ENCODE measurements at regions not wholly inside any gene's neighbourhood (a gene's known extent, or its start where the extent isn't known, plus 50 kb on each side); places are given as distances from the start of the nearest gene placed in this dataset.

DNA sequence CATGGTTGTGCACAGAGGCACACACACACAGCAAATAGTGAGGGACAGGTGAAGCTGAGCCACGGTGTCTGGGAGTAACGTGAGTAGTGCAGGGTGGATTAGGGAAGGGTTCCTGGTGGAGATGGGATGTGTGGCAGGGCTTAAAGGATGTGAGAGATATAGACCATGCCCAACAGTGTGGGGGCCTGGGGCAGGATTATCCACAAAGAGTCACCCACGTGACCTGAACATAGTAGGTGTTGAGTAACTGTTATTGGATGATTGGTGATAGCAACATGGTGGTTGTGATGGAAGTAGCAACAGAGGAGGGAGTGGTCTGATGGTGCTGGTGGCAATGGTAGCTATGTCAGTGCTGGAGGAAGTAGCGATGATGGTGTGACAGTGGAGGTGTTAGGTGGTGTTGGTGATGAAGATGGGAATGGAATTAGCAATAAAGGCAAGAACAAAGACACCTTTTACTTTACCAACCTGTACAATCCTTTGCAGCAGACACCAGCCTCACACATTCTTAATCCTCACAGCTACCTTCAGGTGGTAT is 135.1 kb downstream of the MRPL14 start:
- Mint-ChIP-seq H3K9me3 (no peaks in the 10 kb centered on the region), H3K4me3 (ENCODE audit: low read depth) (no peak overlapping the region), H3K4me1 (ENCODE audit: low read depth) (no peaks in the 10 kb centered on the region), H3K36me3 (ENCODE audit: low read depth) (no peaks in the 10 kb centered on the region), H3K27ac (no peak overlapping the region), H3K27me3 (ENCODE audit: low read depth) (no peaks in the 10 kb centered on the region)
- no peak for DNase-seq (ENCODE audit: low spot score)
- intact Hi-C loops (cut with micrococcal nuclease), result no loop called here

DNA sequence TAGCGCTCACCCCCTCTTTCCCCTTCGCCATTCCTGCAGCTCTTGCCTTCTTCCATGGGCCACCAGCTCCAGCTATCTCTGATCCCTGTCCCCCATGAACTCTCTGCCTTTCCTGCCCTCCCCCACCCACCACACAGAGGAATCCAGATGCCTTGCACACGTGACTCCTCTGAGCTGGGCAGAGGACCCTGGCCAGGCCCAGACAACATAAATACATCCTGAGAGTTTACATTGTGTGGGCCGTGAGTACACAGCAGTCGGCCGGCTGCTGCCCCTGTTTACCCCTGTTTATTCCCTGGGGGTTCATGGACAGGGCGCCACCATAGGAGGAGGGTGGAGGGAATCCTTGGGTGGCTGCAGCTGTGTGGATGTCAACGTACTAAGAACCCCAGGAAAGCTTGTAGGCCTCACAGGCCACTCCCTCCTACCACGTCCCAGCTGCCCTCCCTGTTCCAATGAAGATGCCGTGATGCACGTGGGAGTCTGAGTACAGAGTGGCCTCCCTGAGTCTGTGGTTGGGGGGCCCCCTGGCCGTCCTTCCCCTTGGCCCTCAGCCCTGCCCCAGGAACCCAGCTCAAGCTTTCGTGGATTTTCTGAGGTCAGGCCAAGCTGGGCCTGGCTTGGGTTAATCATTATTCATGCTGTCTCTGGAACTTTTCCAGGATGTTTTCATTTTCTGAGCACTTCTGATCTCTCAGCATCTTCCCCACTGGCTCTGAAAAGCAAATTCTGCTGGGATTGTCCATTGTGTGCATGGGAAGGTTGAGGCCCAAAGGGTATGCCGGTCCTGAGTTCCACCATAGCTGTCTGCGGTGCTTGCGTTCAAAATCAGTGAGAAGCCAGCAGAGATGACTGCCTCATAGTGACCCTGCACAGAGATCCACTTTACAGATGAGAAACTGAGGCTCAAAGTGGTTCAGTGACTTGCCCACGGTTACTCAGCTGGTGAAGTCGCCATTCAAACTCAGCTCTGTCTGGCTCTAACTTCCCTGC is 136.3 kb downstream of the MRPL14 start:
- H3K27me3 Mint-ChIP-seq (ENCODE audit: low read depth), result no peaks in the 10 kb centered on the region
- H3K36me3 Mint-ChIP-seq (ENCODE audit: low read depth), result no peaks in the 10 kb centered on the region
- no peaks in the 10 kb centered on the region for H3K4me1 Mint-ChIP-seq (ENCODE audit: low read depth)
- H3K9me3 Mint-ChIP-seq, result no peaks in the 10 kb centered on the region
- no peak for DNase-seq (ENCODE audit: low spot score)
- intact Hi-C loops (cut with micrococcal nuclease), result no loop called here
- no peak overlapping the region for H3K27ac Mint-ChIP-seq
- no peak overlapping the region for H3K4me3 Mint-ChIP-seq (ENCODE audit: low read depth)

DNA sequence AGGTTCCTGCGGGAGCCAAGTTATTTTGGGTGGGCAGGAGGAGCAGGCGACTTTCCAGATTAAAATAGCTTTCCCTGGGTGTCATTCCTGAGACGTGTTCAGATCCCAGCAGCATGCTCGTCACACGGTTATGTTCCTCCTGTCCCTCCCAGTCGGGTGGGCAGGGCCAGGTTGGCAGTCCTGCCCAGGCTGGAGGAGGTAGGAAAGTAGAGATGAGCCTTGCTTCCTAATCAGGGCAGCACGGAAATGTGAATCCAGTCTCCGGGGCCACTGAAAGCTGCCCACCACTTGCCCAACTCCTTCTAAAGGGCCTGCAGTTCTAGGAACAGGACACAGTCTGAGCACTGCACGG is 137.0 kb downstream of the MRPL14 start:
- Mint-ChIP-seq H3K4me1 (ENCODE audit: low read depth) (no peaks in the 10 kb centered on the region), H3K36me3 (ENCODE audit: low read depth) (no peaks in the 10 kb centered on the region), H3K9me3 (no peaks in the 10 kb centered on the region), H3K27me3 (ENCODE audit: low read depth) (no peaks in the 10 kb centered on the region), H3K27ac (no peak overlapping the region), H3K4me3 (ENCODE audit: low read depth) (no peak overlapping the region)
- intact Hi-C loops (cut with micrococcal nuclease), result no loop called here
- no peak for DNase-seq (ENCODE audit: low spot score)

DNA sequence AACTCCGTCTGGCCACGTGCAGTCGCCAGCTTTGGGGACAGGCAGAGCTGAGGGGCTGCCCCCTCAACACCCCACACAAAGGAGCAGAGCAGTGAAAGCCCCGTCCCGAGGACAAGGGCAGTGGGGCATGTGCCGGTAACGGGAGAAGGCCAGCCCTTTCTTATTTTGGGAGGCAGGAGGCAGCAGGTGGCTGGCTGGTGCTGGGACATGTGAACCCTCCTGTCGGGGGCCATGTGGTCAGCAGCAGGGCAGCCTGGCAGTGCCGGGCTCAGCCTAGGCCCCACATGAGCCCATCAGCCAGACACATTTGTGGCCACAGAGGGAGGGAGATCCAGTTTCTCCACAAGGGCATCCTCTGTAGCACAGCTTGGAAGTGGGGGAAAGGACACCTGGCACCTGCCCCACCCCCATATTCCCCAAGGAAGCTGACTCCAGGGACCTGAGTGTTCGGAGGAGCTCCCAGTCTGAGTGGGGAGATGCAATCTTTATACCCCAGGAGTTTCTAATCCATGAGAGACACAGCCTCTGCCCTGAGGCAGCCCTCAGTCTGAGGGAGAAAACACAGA is 137.6 kb downstream of the MRPL14 start:
- H3K9me3 Mint-ChIP-seq, result no peaks in the 10 kb centered on the region
- H3K4me3 Mint-ChIP-seq (ENCODE audit: low read depth), result no peak overlapping the region
- no peak for DNase-seq (ENCODE audit: low spot score)
- H3K27ac Mint-ChIP-seq, result no peak overlapping the region
- intact Hi-C loops (cut with micrococcal nuclease), result no loop called here
- H3K27me3 Mint-ChIP-seq (ENCODE audit: low read depth), result no peaks in the 10 kb centered on the region
- H3K36me3 Mint-ChIP-seq (ENCODE audit: low read depth), result no peaks in the 10 kb centered on the region
- no peaks in the 10 kb centered on the region for H3K4me1 Mint-ChIP-seq (ENCODE audit: low read depth)

DNA sequence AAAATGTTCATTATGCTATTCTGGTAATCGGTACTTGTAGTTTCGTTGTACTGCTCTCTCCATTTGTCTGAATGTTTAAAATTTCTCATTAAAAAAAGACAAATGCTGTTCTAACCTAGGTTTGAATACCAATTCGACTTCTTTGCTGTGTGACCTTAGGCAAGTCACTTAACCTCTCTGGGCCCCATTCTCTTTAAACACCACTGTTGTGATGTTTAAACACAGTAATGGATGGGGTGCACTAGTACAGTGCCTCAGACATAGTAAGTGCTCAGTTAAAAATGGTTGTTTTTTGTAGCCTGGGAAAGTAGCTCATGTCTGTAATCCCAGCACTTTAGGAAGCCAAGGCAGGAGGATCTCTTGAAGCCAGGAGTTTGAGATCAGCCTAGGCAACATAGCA is 138.5 kb downstream of the MRPL14 start:
- intact Hi-C loops (cut with micrococcal nuclease), result no loop called here
- Mint-ChIP-seq H3K27ac (no peak overlapping the region), H3K4me1 (ENCODE audit: low read depth) (no peaks in the 10 kb centered on the region), H3K4me3 (ENCODE audit: low read depth) (no peak overlapping the region), H3K36me3 (ENCODE audit: low read depth) (no peaks in the 10 kb centered on the region), H3K9me3 (no peaks in the 10 kb centered on the region), H3K27me3 (ENCODE audit: low read depth) (no peaks in the 10 kb centered on the region)
- no peak for DNase-seq (ENCODE audit: low spot score)

DNA sequence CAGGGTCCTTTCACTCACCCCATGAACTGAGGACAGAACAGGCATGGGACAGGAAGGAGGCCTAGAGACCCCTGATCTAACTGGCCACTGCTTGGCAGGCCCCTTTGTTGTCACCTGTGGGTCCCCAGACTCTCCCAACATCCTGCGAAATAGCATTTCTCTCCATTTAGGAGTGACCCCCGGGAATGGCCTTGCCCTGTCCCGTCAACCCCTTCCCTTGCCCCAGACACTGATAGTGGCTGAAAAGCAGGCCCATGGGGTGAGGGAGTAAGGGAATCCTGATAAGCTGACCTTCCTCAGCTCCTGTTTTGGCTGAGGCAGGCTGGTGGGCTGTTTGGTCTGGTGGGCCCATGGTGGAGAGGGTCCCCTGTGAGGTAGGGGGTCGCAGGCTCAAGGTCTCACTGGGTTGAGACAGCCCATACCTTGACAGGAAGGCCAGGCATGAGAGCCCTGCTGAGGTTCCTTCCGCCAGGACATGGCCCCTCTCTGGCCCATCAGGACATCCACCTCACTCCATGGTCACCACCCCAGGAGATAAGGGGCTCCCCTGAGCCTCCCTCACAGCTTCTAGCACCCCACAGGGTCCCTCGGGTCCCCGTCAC is 139.3 kb downstream of the MRPL14 start:
- no peaks in the 10 kb centered on the region for H3K36me3 Mint-ChIP-seq (ENCODE audit: low read depth)
- no peaks in the 10 kb centered on the region for H3K27me3 Mint-ChIP-seq (ENCODE audit: low read depth)
- DNase-seq (ENCODE audit: low spot score), result no peak
- H3K4me3 Mint-ChIP-seq (ENCODE audit: low read depth), result no peak overlapping the region
- H3K9me3 Mint-ChIP-seq, result no peaks in the 10 kb centered on the region
- intact Hi-C loops (cut with micrococcal nuclease), result no loop called here
- H3K27ac Mint-ChIP-seq, result no peak overlapping the region
- H3K4me1 Mint-ChIP-seq (ENCODE audit: low read depth), result no peaks in the 10 kb centered on the region

DNA sequence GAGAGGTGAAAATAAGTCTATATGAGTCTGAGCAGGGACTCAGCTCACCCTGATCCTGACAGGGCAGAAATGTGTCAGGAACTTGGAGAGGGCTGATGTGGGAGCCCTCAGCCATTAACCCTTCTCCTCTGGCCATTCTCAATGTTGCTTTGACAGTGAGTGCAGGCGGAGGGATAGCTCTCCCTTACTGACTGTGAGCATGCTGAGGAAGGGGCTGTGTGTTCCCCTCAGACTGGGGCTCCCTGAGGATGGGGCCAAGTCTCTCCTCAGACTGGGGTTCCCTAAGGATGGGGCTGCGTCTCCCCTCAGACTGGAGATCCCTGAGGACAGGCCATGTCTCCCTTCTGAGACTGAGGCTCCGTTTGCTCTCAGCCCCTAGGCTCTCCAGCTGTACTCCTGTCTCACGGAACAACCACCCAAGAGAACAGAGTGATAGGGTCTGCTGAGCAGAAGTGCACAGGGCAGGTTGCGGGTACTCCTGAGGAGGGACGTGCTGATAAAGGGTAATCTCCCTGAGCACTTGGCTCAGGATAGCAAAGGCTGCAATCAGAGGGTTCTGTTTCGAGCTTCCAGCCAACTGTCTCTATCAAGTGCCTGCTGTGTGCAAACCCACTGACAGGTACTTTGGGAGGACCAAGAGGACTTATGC is 141.0 kb downstream of the MRPL14 start:
- no peaks in the 10 kb centered on the region for H3K36me3 Mint-ChIP-seq (ENCODE audit: low read depth)
- no peak overlapping the region for H3K4me3 Mint-ChIP-seq (ENCODE audit: low read depth)
- no peaks in the 10 kb centered on the region for H3K9me3 Mint-ChIP-seq
- no peak overlapping the region for H3K27ac Mint-ChIP-seq
- no peaks in the 10 kb centered on the region for H3K4me1 Mint-ChIP-seq (ENCODE audit: low read depth)
- intact Hi-C loops (cut with micrococcal nuclease), result no loop called here
- DNase-seq (ENCODE audit: low spot score), result no peak
- no peaks in the 10 kb centered on the region for H3K27me3 Mint-ChIP-seq (ENCODE audit: low read depth)

DNA sequence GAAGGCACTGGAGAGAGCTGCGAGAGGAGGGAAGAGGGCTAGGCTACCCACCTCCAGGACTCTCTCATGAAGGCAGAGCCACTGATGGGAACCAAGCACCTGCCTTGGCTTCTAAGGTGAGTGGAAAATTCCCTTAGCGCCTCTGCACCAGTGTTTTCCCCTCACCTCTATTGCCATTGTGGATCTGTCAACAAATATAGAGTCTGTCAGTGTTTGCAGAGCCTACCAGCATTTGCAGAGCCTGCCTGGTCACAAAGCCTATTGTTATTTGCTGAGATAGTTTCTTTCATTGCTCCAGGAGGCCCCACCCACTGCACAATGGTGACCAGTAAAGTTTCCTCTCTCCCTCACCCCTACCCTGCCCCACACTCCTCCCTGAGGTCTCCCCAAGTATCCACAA is 141.9 kb downstream of the MRPL14 start:
- no peak overlapping the region for H3K4me3 Mint-ChIP-seq (ENCODE audit: low read depth)

DNA sequence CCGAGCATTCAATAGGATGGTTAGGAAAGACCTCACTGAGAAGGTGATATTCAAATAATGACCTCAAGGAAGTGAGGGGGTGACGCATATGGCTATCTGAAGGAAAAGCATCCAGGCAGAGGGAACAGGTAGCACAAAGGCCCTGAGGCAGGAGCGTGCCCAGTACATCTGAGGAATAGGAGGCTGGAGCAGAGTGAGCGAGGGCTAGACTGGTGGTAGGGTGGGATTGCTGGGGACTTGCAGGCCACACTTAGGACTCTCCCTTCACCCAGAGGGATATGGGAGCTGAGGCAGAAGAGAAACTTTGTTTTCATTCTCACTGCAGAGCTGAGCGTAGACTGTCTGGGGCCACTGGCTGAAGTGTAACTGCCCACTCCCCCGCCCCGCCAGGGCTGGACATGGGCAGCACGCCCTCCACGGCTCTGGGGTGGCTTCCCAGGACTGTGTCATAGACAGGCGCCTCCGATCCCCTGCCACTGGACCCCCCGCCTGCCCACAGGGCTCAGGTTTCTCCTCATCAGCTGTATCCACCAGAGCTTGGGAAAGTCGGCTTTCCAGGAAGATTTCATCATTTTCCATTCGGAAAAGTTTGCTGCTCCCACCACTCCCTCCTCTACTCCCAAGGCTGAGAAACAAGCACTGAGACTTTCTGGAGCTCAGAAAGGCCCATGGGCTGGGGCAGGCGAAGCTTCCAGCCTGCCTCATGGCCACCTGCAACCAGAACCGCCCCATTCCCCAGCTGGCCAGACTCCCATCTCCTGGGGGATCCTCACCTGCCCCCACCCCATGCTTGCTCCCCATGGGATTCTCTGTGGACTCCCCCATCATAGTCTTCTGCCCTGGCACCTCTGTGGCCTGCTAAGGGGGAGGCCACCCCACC is 142.6 kb downstream of the MRPL14 start:
- Mint-ChIP-seq H3K4me1 (ENCODE audit: low read depth) (no peaks in the 10 kb centered on the region), H3K4me3 (ENCODE audit: low read depth) (no peak overlapping the region), H3K9me3 (no peaks in the 10 kb centered on the region), H3K27me3 (ENCODE audit: low read depth) (no peaks in the 10 kb centered on the region), H3K36me3 (ENCODE audit: low read depth) (no peaks in the 10 kb centered on the region), H3K27ac (no peak overlapping the region)
- intact Hi-C loops (cut with micrococcal nuclease), result no loop called here
- no peak for DNase-seq (ENCODE audit: low spot score)

More for the DNA sequence above, 141.9 kb downstream of the MRPL14 start:
- no peaks in the 10 kb centered on the region for H3K27me3 Mint-ChIP-seq (ENCODE audit: low read depth)
- no peak overlapping the region for H3K27ac Mint-ChIP-seq
- H3K9me3 Mint-ChIP-seq, result no peaks in the 10 kb centered on the region
- H3K4me1 Mint-ChIP-seq (ENCODE audit: low read depth), result no peaks in the 10 kb centered on the region
- intact Hi-C loops (cut with micrococcal nuclease), result no loop called here
- DNase-seq (ENCODE audit: low spot score), result no peak
- H3K36me3 Mint-ChIP-seq (ENCODE audit: low read depth), result no peaks in the 10 kb centered on the region

DNA sequence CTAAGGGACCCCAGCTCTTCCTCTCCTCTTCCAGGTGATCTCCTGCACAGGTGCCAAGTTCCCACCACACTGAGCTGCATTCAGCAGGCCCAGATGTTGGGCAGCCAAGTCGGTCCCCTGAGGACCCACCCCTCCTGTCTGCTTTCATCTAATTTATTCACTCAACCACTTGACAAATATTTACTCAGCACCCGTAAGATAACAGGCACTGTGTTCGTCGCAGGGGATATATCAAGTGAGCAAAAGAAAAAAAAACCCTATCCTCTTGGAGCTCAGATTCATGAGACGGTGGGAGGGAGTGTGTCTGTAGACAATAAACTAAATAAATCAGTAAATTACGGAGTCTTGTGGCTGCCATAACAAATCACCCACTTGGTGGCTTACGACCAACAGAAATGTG is 143.6 kb downstream of the MRPL14 start:
- no peak for DNase-seq (ENCODE audit: low spot score)
- no peak overlapping the region for H3K4me3 Mint-ChIP-seq (ENCODE audit: low read depth)
- H3K36me3 Mint-ChIP-seq (ENCODE audit: low read depth), result no peaks in the 10 kb centered on the region
- intact Hi-C loops (cut with micrococcal nuclease), result no loop called here
- H3K9me3 Mint-ChIP-seq, result no peaks in the 10 kb centered on the region
- H3K27ac Mint-ChIP-seq, result no peak overlapping the region
- H3K27me3 Mint-ChIP-seq (ENCODE audit: low read depth), result no peaks in the 10 kb centered on the region
- no peaks in the 10 kb centered on the region for H3K4me1 Mint-ChIP-seq (ENCODE audit: low read depth)

DNA sequence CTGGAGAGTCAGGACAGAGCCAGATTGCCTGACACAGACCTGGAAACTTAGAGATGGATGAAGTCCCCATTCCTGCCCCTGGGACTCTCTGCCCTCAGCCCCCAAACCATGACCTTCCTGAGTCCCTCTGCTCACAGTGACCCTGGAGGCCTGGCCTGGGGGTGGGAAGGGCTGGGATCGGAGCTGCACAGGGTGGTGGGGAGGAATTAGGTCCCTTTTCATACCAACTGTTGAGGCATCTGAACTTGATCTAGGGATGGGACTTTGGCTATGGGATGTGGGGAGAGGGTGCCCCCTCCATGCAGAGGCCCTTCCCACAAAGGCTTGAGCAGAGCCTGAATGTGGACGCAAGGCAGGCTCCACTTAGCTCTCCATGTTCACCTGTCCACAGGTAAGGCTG is 144.1 kb downstream of the MRPL14 start:
- no peak for DNase-seq (ENCODE audit: low spot score)
- intact Hi-C loops (cut with micrococcal nuclease), result no loop called here
- no peak overlapping the region for H3K27ac Mint-ChIP-seq
- H3K4me1 Mint-ChIP-seq (ENCODE audit: low read depth), result peaks cover 2% of the 10 kb centered on the region
- H3K9me3 Mint-ChIP-seq, result no peaks in the 10 kb centered on the region
- peaks cover 3% of the 10 kb centered on the region for H3K27me3 Mint-ChIP-seq (ENCODE audit: low read depth)
- H3K4me3 Mint-ChIP-seq (ENCODE audit: low read depth), result no peak overlapping the region
- no peaks in the 10 kb centered on the region for H3K36me3 Mint-ChIP-seq (ENCODE audit: low read depth)

DNA sequence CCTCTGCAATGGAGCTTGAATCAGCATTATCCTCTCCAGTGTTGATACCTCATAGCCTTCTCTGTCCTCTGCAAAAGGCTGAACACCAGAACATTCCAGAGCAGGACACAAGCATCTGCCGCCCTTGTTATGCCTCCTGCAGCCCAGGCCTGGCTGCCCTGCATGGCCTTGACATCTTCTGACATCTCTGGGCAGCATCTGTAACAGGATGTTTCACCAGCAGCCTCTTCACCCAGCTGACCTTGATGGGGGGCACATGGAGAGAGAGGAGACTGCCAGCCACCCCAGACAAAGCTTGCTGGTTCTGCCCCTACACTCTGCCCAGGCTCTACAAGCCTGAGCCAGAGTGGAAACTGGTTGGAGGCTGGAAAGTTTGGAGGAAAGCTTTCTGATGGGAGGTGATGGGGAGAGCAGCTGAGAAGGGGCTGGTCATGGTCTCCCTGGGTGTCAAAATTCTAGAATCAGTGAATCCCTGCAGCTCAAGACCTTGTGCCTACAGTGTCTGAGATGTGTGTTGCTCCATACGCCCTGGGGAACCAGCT is 145.1 kb downstream of the MRPL14 start:
- Mint-ChIP-seq H3K27ac (no peak overlapping the region), H3K9me3 (no peaks in the 10 kb centered on the region), H3K4me3 (ENCODE audit: low read depth) (no peak overlapping the region), H3K4me1 (ENCODE audit: low read depth) (peaks cover 7% of the 10 kb centered on the region), H3K27me3 (ENCODE audit: low read depth) (peaks cover 10% of the 10 kb centered on the region), H3K36me3 (ENCODE audit: low read depth) (no peaks in the 10 kb centered on the region)
- no peak for DNase-seq (ENCODE audit: low spot score)
- intact Hi-C loops (cut with micrococcal nuclease), result no loop called here

All from activated T-helper 2 cell treated with anti-CD3 and anti-CD28 coated beads, Interferon-gamma antibody, Interleukin-2, Interleukin-4, amounts not matched to agents 10 μg/mL and 5 μg/mL and 100 μg/mL, durations not matched to agents 14 hours and 24 hours and 36 hours (primary cell).